GM18520 (cell line): ENCODE measurements at regions not wholly inside any gene's neighbourhood (a gene's known extent, or its start where the extent isn't known, plus 50 kb on each side); places are given as distances from the start of the nearest gene placed in this dataset.
A peak's percentile ranks its signal among the peaks of the same experiment; 100 is the strongest.
"Not testable (repeated sequence)": the region's sequence is repeated elsewhere in the genome, so short reads cannot be mapped to it uniquely, and the experiment has no call there.

Source experiments
- ATAC-seq: cut with Tn5 transposase; IDR thresholded peaks from one replicate; pipeline ENCODE4 v1.9.1; 2021; ENCODE audit not compliant: unreplicated experiment

DNA sequence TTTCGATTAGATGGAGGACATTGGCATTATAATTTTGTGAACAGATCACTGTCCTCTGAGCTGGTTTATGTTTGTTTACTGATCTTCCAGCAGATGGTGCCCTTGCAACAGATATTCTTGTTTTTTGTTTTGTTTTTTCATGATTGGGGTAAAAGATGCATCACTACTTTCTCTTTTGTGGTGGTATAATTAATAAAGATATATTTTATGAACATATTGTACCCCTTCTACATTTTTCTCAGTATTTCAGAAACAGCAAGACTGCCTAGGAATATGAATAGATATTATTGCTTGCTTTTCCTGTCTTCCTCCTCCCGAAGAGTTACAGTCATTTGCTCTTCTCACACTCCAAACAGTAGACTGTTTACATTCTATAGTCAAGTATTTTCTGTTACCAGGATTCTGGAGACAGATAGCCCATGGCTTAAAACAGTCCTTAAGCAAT is 905.2 kb downstream of the TRAM1L1 start:
- peak; percentile 44 for ATAC-seq

DNA sequence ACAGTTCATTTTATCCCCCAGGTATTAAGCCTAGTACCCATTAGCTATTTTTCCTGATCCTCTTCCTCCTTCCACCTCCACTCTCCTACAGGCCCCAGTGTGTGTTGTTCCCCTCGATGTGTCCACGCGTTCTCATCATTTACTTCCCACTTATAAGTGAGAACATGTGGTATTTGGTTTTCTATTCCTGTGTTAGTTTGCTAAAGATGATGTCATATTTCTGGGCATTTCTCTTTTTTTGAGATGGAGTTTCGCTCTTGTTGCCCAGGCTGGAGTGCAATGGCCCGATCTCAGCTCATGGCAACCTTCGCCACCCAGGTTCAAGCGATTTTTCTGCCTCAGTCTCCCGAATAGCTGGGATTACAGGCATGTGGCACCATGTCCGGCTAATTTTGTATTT is 934.0 kb downstream of the TRAM1L1 start:
- not testable (repeated sequence) for ATAC-seq

DNA sequence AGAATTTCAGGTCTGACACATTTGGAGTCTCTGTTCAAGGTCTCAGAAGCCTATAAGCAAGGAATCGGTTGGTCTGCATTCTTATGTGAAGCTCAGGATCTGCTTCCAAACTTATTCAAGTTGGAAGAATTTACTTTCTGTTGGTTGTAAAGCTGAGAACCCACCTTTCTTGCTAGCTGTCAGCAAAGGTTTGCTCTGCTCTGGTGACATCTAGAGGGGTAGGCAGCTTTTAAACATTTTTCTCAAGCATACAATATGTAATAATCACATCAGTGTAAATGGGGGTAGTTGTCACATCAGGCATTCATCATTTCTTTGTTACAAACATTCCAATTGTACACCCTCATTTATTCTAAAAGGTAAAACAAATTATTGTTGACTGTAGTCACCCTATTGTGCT is 935.2 kb downstream of the TRAM1L1 start:
- no peak for ATAC-seq

DNA sequence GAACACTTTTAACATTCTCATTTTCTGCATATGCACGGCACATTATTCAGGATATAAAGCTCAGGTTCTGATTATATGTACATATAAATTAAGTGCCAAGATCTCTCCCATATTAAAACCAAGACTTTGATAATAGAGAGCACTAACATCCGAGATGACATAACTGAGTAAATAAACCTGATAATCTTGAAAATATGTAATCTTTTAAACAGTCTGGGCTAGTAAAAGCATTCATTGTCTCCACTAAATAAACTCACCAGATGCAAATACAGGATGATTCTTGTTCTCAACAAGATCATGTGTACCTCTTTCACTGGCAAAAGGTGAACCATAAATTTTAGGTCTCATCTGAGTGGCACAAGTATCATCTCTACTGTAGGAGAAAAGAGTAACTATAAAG is 942.2 kb downstream of the TRAM1L1 start:
- no peak for ATAC-seq

DNA sequence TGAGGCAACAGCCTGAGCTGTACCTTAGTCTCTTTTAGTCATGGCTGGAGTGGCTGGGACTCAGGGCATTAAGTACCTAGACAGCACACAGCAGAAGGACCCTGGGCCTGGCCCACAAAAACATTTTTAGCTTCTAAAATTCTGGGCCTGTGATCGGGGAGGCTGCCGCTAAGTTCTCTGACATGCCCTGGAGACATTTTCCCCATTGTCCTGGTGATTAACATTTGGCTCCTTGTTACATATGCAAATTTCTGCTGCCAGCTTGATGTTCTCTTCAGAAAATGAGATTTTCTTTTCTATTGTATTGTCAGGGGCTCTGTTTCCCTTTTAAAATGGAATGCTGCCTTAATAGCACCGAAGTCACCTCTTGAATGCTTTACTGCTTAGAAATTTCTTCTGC is 952.4 kb downstream of the TRAM1L1 start:
- ATAC-seq: no peak

DNA sequence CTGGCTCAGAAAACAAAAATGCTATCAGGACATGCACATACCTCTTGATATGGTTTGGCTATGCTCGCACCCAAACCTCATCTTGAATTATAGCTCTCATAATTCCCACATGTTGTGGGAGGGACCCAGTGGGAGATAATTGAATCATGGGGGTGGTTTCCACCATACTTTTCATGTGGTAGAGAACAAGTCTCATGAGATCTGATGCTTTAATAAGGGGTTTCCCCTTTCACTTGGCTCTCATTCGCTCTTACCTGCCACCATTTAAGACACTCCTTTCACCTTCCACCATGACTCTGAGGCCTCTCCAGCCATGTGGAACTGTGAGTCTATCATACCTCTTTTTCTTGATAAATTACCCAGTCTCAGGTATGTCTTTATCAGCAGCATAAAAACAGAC is 958.6 kb downstream of the TRAM1L1 start:
- ATAC-seq: no peak

DNA sequence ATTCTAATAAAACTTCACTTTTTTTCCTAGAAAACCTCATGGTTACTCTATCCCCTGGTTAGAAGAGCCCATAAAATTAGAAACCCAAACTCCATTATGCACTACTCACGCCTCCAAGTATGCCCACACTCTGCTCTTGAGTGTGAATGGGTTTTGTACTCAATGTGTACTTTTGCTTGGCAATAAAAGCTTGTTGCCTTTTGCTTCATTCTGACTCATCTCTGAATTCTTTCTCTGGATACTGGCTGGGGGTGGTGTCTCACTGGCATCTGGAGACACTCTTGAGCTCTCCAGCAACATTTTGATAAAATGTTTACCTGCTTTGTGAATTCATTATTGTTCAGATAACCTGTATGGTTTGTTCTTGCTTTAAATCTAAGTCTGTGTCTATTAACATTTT is 963.3 kb downstream of the TRAM1L1 start:
- no peak for ATAC-seq

DNA sequence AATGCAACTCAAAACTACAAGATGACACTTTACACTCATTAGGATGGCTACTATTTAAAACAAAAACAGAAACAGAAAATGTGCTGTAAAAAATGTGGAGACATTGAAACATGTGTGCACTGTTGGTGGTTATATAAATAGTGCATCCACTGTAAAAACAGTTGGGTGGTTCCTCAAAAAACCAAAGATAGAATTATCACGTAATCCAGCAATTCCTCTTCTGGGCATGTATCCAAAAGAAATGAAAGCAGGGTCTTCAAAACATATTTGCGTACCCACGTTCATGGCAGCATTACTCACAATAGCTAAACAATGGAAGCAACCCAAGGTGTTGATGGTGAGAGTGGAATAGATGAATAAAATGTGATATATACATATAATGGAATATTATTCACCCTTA is 967.2 kb downstream of the TRAM1L1 start:
- ATAC-seq: no peak

DNA sequence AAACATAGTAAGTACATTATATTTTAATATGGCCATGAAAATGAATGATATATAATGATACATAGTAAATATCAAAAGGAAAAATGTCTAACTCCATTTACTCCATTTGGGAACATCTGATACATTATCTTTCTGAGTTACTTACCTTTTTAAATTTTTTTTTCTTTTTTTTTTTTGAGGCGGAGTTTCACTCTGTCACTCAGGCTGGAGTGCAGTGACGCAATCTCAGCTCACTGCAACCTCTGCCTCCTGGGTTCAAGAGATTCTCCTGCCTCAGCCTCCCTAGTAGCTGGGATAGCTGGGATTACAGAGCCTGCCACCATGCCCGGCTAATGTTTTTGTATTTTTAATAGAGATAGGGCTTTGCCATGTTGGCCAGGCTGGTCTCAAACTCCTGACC is 972.5 kb downstream of the TRAM1L1 start:
- ATAC-seq: not testable (repeated sequence)

DNA sequence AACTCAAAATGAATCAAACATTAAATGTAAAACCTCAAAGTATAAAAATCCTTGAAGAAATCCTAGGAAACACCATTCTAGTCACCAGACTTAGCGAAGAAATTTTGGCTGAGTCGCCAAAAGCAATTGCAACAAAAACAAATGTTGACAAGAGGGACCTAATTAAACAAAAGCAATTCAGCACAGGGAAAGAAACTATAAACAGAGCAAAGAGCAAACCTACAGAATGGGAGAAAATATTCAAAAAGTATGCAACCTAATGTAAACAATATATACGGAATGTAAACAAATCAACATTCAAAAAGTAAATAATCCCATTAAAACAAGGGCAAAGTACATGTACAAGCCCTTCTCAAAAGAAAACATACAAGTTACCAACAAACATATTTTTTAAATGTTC is 974.7 kb downstream of the TRAM1L1 start:
- no peak for ATAC-seq

DNA sequence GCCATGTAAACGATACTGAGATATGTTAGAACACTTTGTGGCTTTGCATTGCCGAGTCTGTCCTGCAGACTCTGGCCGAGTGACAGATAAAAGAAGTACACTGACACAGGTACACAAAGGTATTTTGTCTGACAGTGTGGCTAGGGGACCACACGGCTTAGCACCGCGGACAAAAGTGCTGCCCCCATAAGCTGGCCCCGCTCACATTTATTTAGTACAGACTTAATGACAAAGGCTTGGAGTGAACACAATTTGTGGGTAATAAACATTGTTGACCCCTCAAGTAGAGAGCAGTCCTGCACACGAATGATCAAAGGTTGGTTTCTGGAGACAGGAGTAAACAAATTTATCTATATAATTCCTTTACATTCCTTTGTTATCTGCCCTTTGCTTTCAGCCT is 976.8 kb downstream of the TRAM1L1 start:
- ATAC-seq: no peak

DNA sequence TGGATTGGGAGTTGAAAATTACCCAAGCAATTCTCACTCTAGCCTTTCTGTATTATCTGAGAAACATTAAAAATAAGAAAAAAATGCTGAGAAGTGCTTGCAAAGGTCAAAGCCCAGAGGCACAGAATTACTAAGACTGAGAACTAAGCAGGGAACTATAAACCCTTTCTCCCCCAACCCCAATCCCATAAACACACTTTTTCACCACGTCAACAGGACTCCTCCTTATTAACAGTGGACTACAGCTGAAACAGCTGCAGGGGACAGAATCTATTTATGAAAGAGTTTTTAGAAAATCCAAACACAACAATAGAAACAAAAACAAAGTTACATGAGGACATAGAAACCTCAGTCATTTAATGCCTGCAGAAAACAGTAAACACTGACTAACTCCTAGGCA is 984.1 kb downstream of the TRAM1L1 start:
- ATAC-seq: no peak

DNA sequence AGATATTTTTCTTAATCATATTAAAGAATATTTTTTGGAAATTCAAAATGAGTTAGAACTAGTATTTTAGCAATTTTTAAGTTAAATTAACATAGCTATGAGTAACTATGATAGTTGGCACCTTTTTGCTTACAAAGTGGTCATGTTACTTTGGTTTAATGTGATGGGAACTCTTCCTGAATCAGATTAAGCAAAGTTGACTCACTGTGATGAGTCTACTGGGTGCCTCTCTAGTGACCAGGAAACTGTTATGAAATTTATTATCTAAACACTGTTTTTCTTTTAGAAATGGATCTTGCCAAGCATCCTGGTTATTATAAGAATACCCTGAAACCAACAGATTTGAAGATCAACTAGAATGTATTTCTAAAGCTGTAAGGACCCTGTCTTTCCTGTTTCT is 985.8 kb downstream of the TRAM1L1 start:
- no peak for ATAC-seq

DNA sequence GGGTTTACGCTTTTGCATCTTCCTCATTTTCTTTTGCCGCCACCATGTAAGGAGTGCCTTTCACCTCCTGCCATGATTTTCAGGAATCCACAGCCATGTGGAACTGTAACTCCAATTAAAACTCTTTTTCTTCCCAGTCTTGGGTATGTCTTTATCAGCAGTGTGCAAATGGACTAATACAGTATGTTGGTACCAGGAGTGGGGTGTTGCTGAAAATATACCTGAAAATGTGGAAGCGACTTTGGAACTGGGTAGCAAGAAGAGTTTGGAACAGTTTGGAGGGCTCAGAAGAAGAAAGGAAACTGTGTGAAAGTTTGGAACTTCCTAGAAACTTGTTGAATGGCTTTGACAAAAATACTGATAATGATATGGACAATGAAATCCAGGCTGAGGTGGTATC is 983.9 kb upstream of the NDST4 start:
- not testable (repeated sequence) for ATAC-seq

DNA sequence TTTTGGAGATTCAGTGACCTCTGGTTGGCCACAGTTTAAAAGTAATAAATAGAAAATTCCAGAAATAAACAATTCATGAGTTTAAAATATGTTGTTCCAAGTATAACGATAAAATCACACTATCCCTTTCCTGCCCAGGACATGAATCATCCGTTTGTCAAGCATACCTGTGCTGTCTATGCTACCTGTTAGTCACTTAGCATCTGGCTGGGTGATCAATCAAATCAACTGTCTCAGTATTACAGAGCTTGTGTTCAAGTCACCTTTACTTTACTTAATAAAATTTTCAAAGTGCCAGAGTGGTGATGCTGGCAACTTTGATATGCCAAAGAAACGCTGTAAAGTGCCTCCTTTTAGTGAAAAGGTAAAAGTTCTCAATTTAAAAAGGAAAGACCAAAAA is 979.5 kb upstream of the NDST4 start:
- ATAC-seq: no peak

DNA sequence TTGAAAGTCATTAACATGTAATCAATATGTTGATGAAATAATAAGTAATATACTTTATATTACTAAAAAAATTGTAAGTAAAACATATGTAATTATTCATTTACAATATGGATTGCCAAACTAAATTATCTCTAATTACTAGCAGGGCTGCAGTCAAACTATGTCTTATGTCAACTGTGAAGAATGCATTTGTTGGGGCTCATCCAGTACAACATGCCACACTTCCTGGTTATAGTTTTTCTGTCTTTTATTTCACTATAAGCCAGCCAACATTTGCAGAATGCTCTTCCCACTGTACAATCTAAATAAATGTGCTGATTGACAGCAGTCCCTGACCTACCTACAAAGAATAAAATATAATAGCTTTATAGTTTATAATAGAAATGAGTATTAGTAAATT is 975.4 kb upstream of the NDST4 start:
- ATAC-seq: no peak

DNA sequence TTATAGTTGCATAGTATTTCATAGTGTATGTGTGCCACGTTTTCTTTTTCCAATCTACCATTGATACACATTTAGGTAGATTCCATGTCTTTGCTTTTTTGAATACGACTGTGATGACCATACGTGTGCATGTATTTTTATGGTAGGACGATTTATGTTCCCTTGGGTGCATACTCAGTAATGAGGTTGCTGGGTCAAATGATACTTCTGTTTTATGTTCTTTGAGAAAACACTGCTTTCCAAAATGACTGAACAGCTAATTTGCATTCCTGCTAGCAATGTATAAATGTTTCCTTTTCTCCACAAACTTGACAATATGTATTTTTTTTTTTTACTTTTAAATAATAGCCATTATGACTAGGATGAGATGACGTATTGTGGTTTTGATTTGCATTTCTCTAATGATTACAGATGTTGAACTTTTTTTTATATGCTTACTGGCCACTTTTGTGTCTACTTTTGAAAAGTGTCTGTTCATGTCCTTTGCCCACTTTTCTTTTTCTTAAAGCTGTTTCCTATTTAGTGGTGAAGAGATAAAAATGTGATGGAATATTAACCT is 969.5 kb upstream of the NDST4 start:
- no peak for ATAC-seq

DNA sequence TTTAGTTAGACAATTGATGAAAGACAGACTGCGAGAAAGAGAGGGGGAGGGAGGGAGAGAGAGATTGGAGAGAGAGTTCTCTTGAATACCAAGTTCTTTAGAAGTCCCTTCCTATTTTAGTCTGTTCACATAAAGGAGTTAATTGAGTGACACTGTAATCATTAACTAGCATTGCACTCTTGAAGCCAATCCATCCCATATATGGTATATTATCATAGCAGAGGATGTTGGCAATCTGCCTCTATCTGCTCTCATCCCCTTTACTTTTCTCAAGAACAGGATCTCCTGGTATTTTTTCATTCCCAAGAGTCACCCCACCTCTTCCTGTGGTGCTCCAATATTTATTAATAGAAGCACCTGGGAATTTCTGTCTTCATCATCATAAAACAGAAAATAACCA is 959.6 kb upstream of the NDST4 start:
- no peak for ATAC-seq

DNA sequence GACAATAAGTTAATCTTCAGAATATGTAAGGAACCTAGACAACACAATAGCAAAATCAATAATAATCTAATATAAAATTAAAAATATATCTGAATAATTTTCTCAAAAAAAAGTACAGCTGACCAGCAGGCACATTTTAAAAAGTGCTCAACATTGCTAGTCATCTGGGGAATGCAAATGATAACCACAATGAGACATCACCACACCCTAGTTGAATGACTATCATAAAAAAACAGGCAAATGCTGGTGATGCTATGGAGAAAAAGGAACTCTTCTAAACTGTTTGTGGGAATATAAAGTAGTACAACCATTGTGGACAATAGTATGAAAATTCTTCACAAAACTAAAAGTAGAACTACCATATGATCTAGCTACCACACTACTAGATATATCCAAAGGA is 956.9 kb upstream of the NDST4 start:
- ATAC-seq: peak; percentile 69

DNA sequence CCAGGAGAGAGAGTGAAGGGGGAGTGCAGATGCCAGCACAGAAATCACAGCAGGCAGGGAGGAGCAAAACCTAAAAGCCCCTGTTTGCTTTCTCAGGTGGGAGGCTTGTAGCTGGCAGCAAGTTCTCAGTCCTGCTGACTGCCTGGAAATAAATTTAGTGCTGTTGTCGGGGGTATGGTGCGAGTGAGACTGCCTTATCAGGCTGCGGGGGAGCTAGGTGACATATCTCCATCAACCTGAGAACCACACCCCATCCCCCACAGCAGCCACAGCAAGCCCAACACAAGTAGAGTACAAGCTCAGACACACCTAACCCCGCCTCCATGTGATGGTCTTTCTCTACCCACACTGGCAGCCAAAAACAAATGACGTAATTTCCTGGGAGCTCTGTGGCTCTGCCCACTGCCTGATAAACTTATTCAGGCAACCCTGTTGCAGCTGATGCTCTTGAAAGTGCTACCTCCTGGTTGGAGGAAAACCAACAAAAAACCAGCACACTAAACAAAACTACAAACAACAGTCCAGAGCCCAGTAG is 953.4 kb upstream of the NDST4 start:
- no peak for ATAC-seq

DNA sequence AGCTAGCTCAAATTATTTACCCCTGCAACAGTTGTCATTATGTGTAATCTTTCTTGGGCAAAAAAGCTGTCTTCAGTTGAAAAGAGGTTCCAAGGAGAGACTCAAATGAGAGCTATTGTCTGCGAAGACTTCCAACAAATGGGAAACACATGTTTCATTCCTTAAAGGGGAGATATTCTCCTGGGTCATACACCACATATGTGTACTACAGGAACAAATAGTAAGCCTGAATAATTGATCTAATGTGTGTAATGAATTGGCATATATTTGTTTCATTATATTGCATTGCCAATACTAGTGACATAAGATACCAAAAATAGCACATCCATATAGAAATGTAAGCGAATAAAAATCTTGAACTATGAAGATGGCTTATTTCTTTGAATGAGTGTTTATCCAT is 950.9 kb upstream of the NDST4 start:
- ATAC-seq: no peak

DNA sequence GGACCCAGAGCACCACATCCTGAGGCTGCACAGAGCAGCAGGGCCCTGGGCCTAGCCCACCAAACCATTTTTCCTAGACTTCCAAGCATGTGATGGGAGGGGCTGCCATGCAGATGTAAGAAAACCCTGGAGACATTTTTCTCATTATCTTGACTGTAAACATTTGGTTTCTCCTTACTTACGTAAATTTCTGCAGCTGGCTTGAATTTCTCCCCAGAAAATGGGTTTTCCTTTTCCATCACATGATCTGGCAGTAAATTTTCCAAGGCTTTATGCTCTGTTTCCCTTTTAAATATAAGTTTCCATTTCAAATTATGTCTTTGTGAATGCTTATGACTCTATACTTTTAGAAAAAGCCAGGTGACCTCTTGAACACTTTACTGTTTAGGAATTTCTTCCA is 945.9 kb upstream of the NDST4 start:
- no peak for ATAC-seq

DNA sequence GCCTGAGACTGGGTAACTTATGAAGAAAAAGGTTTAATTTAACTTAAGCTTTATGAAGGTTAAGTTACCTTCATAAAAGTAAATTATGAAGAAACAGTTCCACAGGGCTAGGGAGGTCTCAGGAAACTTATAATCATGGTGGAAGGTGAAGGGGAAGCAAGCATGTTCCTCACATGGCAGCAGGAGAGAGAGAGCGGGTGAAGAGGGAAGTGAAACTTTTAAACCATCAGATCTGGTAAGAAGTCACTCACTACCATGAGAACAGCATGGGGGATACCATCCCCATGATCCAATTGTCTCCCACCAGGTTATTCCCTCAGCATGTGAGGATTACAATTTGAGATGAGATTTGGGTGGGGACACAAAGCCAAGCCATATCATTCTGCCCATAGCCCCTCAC is 944.7 kb upstream of the NDST4 start:
- no peak for ATAC-seq
